HG03139 (cell line): ENCODE measurements at regions not wholly inside any gene's neighbourhood (a gene's known extent, or its start where the extent isn't known, plus 50 kb on each side); places are given as distances from the start of the nearest gene placed in this dataset.

ENCODE experiments used
- ATAC-seq: cut with Tn5 transposase; IDR thresholded peaks from one replicate; pipeline ENCODE4 v1.9.1; 2021; ENCODE audit not compliant: unreplicated experiment

DNA sequence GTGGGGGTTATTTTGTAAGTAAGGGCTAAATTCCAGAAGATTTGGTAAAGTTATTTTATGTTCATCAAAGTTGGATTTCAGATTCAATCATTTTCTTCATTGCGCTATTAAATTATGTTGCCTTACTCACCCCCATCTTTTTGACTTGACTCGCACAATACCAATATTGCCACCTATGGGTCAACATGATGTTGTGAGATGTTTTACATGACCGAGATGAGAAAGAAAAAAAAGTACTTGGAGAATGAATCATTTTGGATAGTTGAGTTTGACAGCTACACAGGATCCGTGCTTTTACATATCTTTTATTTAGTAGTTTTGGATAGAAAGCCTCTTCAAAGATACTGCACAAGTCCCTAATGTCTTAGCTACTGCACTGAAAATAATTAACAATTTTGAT, 224.2 kb upstream of the EMCN start:
- ATAC-seq: no peak

DNA sequence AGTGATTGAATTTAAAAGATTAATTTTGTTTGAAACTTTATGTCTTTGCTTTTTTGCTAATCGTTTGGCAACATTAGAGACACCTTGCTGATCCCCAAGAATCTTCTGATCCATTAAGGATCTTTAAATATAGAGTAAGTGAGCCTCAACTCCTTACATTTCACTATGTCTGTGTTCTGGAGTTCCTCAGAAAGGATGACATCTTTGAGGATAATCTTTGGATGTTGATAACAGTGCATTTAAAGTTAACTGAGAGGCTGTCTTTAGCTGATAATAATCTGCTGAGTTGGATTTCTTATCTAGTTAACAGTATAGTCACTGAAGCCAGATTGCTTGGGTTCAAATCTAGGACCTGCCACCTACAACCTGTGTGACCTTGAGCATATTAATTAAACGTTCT, 221.6 kb upstream of the EMCN start:
- ATAC-seq: no peak

DNA sequence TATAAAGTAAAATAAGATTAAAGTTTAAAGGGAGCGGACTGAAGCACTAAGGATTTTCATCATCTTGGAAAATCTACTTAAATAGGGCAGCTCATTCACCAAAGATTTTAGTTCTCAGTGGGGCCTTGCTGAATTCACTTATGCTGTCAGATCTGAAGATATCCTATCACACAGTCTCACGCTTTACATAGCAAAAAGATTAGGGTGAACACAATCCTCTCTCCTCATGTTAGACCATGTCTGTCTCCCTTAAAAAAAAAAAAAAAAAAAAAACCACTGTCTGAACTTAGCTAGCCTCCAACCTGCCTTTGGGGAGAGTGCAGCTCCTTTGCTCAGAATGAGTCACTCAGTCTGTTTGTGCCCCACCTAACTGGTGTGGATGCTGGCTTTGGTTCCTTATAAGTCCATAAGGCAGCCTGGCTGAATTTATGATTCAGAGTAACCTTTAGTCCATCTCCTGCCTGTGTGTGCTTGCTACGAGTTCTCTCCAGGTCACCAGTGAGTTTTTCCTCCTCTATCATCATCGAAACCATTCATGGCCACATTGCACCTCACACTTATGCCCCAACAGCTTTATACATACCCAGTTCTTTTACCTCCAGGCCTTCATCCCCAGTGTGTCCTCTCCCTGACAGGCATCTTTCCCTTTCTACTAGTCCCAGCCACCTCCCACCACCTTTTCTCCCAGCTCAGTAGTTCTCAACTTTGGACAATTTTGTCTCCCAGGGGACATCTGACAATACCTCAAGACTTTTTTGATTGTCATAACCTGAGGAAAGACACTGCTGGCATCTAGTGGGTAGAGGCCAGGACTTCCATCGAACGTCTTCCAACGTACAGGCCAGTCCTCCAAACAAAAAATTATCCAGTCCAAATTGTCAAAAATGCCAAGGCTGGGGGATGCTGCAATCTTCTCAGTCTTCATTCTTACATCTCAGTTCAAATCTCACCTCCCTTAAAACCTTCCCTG, 220.7 kb upstream of the EMCN start:
- ATAC-seq: no peak

DNA sequence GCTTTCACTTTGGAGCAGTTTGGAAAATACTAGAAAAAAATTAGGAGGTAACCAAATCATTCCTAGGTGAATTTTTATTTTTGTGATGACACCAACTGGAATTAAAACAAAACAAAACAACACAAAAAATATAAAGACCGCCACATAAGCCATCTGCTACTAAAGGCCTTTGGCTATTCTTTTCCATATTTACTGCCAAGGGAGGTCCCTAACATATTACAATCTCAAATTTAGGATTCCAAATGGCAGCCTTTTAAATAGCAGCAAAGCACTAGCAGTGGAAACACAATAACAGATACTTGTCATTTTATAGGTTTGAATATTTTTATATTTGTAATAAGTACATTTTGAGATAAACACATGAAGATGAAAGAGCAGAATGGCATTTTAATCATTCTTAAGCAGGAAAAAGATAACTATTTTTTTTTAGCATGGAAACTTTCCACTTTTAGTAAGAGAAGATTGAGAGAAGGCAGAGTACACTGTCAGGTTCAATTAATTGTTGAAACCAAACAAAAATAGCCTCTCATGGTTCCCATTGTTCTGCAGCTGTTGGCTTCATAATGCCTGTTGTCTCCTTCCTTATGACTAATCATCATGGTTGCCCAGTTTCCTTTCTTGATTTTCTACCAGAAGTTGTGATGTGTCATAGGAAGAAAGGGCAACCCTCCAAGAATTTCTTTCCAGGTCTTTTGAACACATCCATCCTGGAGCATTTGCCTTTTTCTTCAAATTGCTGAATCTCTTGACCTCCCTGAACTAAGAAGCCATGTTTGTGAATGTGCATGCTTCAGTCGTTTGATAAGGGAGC, 219.0 kb upstream of the EMCN start:
- ATAC-seq: no peak

DNA sequence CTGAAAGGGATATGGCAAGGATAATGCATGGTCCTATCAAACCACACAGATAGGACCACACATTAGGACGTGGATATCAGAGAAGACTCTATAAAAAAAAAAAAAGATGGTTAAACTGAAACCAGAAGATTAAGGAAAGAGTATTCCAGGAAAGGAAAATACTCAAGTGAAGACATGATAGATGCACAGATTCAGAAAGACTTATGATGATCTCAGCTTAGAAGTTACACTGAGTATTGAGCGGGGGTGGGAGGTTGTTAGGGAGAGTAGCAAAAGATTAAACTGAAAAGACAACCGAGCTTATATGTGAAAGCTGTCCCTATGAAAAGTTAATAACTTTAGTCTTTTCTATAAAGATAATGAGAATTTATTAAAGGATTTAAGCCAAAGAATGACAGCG, 211.0 kb upstream of the EMCN start:
- no peak for ATAC-seq

DNA sequence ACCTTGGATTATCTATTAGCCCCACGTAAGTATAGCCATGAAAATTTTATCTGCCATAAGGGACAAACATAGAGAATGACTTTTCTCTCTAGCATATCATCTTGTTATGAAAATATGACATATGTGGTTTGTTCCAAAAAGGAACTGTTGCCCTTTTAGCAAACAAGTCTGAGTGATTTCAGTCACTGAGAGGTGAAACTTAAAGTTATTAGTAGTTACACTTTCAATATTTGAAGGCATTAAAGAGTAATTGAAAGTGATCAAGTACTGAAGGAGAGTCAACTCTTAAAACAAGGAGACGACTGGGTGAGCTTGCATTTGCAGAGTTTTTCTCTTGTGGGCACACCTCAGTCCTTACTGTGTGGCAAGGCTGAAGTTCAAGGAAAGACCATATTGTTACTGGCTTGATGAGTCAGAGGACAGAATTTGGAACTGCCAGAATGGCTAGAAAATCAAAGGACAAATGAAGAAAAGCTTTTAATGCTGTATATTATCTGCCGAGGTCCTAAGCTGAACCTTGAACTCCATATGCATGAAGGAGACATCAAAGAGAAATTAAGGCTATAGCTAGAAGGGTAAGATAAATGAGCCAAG, 205.1 kb upstream of the EMCN start:
- no peak for ATAC-seq

DNA sequence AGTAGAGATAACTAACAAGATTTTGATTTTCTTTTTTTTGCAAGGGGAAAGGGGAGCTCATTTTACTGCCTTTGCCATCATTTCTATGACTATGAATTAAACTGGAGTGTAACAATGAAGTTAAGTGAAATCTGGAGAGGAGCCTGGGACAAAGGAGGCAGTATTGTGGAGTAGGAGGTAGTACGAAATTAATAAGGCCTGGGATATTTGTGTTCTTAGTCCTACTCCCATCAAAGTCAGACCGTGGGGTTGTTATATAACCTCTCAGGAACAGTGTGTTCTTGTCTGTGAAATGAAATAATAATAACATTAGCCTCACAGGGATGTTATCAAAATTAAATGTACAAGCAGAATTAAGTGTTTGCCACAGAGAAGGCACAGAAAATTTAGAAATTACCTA, 204.3 kb upstream of the EMCN start:
- ATAC-seq: no peak

DNA sequence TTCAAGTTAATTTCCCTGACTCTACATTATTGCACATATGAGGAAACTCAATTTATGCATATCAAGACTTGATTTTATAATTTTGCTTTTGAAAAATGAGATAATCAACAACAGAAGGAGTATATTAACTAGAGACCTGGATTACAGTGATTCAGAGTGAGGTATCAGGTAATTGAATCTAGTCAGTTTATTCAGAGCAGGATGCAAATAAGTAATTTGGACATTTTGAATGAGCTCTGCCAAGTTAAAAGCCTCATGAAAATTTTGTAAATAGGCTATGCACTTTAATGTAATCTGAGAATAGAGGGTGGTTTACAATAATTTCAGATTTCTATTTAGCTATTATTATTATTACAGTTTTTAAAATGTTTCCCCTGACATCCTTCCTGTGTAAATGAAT, 203.7 kb upstream of the EMCN start:
- ATAC-seq: no peak

DNA sequence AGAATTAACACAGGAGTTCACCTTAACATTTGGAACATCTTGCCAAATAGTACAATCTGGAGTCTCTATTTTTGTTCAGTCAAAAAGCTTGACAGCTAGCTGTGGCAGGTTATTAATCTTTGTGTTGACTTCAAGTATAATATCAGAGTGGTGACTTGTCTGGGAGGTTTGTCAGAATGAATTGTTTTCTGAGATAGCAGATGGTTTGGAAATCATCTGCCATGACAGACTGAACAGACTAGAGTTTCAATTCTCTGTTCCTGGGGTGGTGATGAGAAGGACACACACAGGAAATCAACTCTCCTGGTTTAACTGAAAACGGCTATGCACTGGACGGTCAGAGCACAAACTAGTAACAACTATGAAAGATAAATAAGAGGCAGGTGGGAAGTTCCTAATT, 203.3 kb upstream of the EMCN start:
- ATAC-seq: no peak

DNA sequence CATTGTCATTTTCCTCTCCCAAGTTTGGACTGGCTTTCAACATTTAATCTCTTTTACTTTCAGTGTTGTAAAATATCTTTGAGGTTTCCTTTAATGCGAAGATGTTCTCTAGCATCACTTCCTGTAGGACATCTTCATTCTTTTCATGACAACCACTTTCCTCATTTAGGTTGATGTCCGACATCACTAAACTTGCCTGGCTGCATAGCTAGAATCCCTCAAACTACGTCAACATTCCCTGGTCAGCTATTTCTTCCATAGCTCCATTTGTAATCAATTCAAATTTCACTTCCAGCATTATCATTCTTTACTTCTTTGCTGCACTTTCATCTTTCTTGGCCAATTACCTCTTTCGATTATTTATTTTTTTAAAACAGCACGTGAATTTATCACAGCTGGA, 198.6 kb upstream of the EMCN start:
- no peak for ATAC-seq

DNA sequence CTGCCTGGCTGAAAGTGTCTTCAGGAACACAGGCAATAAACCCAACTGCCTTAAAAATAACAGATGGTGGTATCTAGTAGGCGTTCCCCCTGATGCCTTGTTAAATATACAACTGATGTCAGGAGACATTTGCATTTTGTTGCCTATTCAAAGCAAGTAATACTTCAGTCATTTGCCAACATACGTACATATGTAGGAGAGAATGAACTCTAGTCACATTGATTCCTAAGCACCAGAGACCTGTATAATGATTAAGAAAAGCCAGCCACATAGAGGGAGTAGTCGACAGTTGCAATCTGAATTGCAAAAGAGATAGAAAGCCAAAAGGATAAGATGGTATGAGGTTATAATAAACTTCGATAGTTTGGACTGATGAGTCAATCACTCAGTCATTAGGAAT, 191.0 kb upstream of the EMCN start:
- ATAC-seq: no peak

DNA sequence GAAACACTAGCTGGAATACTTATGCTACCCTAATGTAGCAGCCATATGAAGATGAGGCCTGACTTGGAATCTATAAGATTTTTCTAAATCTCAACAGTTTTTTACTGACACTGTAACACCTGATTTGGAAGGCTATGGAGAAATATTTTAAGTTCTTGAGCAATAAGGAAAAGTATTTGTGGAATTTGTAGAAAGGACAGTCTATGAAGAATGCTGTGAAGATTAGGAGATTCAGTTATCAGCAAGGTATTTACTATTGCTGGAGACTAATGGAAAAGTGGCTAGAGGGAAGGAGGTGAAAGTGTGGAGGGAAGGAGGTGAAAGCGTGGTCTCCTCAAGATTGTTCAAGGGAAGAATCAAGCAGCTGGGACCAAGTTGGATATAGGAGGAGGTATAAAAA, 190.0 kb upstream of the EMCN start:
- no peak for ATAC-seq

DNA sequence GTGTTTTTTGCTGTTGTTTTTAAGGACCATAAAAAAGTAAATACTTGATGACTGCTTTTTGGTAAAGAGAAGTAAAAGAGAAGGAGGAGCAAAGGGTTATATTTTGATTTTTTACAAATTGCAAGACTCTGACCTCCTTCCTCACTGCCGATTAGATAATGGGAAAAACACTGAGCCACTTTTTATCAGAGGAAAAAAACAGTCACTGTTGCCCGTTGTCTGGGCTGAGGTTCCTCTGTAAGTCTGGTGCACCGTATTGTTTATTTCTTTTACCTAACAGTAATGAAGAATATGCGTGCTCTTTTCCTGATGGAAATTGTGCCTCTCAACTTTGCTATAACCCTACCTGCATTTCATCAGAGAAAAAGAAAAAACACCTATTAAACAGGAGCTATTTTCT, 178.7 kb upstream of the EMCN start:
- ATAC-seq: no peak

DNA sequence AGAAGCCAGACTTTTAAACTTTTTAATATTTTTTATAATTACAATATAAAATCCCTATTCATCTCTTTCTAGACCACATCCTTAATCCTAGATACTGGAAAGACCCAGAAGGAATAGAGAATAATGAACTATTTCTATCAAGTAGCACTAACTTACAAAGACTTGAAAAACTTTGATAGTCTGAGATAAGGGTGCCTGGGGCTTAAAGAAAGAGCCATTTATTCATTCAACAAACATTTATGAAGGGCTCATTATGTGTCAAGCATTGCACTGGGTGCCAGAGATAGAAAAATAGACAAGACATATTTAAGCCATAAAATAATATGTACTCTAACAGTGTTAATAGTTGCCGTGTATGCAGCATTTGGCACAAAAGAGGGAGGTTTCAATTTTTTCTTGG, 178.0 kb upstream of the EMCN start:
- ATAC-seq: no peak

DNA sequence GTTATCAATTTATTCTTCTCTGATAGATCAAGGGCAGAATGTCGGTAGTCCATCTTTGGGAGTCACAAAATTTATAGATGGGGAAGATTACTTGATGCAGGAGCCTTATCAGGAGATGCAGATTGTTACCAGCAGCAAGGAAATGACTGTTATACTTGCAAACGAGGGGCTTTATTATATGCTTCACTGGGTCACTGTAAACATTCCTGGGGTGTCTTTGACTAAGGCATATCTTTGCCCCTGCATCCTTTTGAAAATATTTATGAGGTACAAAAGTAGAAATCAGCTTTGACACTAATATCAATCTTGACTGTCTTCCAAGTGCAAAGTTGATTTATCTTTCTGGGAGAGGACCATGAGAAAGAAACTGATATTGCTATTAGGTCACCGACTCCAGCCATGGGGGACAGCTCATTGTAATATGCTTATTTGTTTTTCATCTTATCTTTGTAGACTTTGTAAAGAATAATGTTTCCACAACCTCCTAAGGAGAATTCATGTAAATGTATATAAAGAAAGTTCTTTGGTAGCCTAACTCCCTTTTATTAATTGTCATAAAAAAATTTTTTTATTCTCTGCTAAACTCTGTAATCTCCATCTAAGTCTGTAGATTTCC, 177.3 kb upstream of the EMCN start:
- ATAC-seq: no peak

DNA sequence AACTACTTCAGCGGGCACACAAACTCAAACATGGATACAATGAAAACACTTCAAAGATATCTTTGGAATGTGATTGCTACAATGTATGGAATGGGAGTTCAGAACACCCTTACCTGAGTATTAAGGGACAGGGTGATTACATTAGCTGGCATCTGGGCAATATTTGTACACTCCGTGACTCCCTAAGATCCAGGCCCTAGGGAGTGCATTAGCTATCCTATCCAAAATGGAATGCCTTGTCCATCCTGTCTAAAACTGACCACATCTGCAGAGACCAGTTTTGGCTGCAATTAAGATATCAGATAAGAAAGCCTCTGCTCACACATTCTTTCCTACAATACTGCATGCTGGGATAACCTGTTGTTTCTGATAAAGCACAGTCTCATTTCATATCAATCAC, 176.6 kb upstream of the EMCN start:
- no peak for ATAC-seq

DNA sequence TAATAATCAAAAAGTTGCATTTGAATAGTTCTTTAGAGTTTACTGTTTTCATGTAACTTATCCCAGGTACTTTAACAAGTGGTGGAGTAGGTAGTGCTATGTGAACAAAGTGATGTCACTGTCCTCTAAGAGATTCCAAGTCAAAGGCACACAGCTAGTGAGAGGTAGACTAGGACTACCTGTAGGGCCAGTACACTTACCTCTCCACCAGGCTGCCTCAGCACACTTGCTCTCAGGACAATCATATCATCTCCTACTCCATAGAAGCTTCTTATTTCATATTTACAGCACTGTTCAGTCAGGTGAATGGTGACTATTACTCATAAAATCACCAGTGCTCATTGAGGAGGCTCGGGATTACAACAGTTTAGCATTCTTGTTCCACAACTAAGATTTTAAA, 173.0 kb upstream of the EMCN start:
- no peak for ATAC-seq

DNA sequence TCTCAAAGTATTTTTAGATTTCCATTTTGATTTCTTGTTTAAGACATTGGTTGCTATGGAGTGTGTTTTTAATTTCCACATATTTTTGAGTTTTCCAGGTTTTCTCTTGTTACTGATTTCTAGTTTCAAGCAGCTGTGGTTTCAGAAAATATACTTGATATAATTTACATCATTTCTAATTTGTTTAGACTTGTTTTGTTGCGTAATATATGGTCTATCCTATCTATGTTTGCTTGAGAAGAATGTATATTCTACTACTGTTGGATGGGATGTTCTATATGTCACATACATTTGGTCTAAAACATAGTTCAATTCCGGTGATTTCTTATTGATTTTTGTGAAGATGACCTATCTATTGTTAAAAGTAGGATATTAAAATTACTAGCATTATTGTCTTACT, 170.5 kb upstream of the EMCN start:
- ATAC-seq: no peak

DNA sequence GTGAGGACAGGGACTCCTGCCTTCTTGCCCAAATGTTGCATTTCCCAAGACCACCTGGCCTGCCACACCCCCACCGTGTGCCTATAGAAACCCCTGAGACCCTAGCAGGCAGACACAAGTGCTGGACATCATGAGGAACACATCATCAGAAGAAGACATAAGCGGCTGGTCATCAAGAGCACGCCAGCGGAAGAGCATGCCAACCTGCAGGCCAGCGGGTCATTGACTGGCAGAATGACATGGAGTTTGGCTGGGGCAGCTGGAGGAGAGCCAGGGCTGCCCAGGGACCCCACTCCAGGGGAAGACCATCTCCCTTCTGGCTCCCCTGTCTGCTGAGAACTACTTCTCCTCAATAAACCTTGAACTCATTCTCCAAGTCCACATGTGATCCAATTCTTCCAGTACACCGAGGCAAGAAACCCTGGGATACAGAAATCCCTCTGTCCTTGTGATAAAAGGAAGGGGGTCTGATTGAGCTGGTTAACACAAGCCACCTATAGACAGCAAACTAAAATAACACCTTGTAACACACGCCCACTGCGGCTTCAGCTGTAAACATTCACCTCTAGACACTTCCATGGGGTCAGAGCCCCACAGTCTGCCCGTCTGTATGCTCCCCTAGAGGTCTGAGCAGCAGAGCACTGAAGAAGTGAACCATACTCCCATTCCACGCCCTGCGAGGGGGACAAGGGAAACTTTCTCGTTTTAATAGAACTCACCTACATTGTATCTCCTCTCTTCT, 164.8 kb upstream of the EMCN start:
- ATAC-seq: no peak

DNA sequence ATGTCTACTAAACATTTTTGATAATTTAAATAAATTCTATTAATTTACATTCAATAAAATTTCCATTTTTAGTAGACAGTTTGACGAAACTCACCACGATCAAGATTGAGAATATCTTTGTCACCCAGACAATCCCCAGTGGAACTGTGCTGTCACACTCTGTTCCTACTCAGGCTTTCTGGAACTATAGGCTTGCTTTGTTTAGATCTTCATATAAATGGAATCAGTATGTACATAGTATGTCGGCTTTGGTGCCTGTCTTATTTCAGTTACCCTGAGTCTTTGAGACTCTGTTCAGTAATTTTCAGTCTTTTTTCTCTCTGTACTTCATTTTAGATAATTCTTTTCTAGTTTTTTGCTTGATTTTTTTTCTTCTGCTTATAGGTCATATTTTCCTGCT, 163.5 kb upstream of the EMCN start:
- ATAC-seq: no peak

DNA sequence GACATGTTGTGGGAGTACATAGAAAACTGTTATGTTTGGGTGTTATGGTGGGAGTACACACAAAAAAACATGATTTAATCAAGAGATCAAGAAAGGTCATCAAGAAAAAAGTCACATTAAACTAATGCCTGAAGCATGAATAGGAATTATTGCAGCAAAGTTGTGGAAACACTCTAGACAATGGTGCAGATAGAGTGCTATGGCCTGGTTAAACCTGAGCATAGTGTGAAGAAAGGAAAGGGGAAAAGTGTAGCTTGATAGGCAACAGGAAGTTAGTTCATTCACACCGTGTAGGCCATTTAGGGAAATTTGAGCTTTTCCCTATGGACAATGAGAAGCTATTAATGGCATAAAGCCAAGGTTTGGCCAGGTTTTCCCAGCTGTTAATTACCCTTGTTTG, 162.1 kb upstream of the EMCN start:
- no peak for ATAC-seq
